H1 (cell line): ENCODE measurements at regions not wholly inside any gene's neighbourhood (a gene's known extent, or its start where the extent isn't known, plus 50 kb on each side); places are given as distances from the start of the nearest gene placed in this dataset.
A peak's percentile ranks its signal among the peaks of the same experiment; 100 is the strongest.

ENCODE experiments used
- CTCF ChIA-PET: fragments of 300-600 bp; sonication (Branson Sonifier 250); formaldehyde crosslinking; loops from one replicate; lab custom pipeline; 2021; ENCODE audit not compliant: partially characterized antibody; lab: Charles Lee
- POLR2A ChIA-PET: fragments of 300-600 bp; sonication (Branson Sonifier 250); formaldehyde crosslinking; loops from one replicate; lab custom pipeline; 2021; ENCODE audit warnings: inconsistent platforms; ENCODE audit not compliant: partially characterized antibody; lab: Charles Lee
- DNase-seq, 2 experiments: peaks; one replicate each; pipeline versions ENCODE4 v3.0.0 to v3.0.0-alpha.2; 2010 to 2022; ENCODE audit warnings: low spot score in 2 of 2, low read depth in 1 of 2, mixed read lengths in 1 of 2
- FAIRE-seq: peaks from 2 replicates; lab custom pipeline; 2011; peaks lifted over from hg19 to GRCh38; lab: Jason Lieb, UNC
- H2AFZ ChIP-seq: 2 replicates; pipeline ENCODE4 v1.8.1; 2012; ENCODE audit warnings: low read length, inconsistent platforms
- H2AK5ac ChIP-seq: 2 replicates; pipeline ENCODE4 v1.6.1; 2013; ENCODE audit warnings: low read depth, low read length
- H2BK120ac ChIP-seq: replicated peaks from 2 replicates; pipeline ENCODE3; 2013; ENCODE audit warnings: low read depth, low read length, inconsistent platforms
- H2BK12ac ChIP-seq: 2 replicates; pipeline ENCODE4 v1.6.1; 2013; ENCODE audit warnings: low read depth, low read length
- H2BK15ac ChIP-seq: 2 replicates; pipeline ENCODE4 v1.6.1; 2013; ENCODE audit warnings: low read length
- H2BK20ac ChIP-seq: 2 replicates; pipeline ENCODE4 v1.6.1; 2013; ENCODE audit warnings: low read length
- H2BK5ac ChIP-seq: 2 replicates; pipeline ENCODE4 v1.6.1; 2013; ENCODE audit warnings: low read depth, low read length
- H3K14ac ChIP-seq: 2 replicates; pipeline ENCODE4 v1.6.1; 2013; ENCODE audit warnings: inconsistent platforms; ENCODE audit not compliant: insufficient read length
- H3K18ac ChIP-seq: 2 replicates; pipeline ENCODE4 v1.6.1; 2013; ENCODE audit warnings: low read length; ENCODE audit errors: extremely low read depth
- H3K23ac ChIP-seq: 2 replicates; pipeline ENCODE4 v1.6.1; 2013; ENCODE audit warnings: inconsistent platforms; ENCODE audit not compliant: insufficient read length
- H3K23me2 ChIP-seq: 2 replicates; pipeline ENCODE4 v1.6.1; 2013; ENCODE audit warnings: low read depth, low read length
- H3K27ac ChIP-seq: 2 replicates; pipeline ENCODE4 v1.6.1; 2011; ENCODE audit warnings: low read depth, low read length, inconsistent platforms
- H3K27me3 ChIP-seq, 4 experiments: replicated peaks in 1 of 4; 1 replicate in 1 of 4; 2 replicates in 3 of 4; pipeline versions ENCODE4 v1.6.1 to v1.8.1; 2011 to 2013; ENCODE audit warnings: low read length in 3 of 4, mild to moderate bottlenecking in 3 of 4, inconsistent platforms in 2 of 4, mixed read lengths in 2 of 4, moderate library complexity in 1 of 4; ENCODE audit not compliant: control insufficient read depth in 3 of 4, insufficient read depth in 3 of 4; ENCODE audit errors: extremely low read depth in 1 of 4
- H3K36me3 ChIP-seq, 4 experiments: 2 replicates each; pipeline versions ENCODE4 v1.6.1 to v1.8.1; 2011 to 2013; ENCODE audit warnings: mild to moderate bottlenecking in 4 of 4, low read length in 3 of 4, moderate library complexity in 2 of 4, control low read depth in 1 of 4, inconsistent platforms in 1 of 4; ENCODE audit not compliant: insufficient read depth in 4 of 4, control insufficient read depth in 2 of 4
- H3K4ac ChIP-seq: replicated peaks from 2 replicates; pipeline ENCODE3; 2013; ENCODE audit warnings: low read length, low read depth, mixed read lengths, inconsistent platforms; ENCODE audit not compliant: insufficient read length
- H3K4me1 ChIP-seq, 4 experiments: replicated peaks in 1 of 4; 1 replicate in 1 of 4; 2 replicates in 3 of 4; pipeline versions ENCODE4 v1.6.1 to v1.8.1; 2011 to 2013; ENCODE audit warnings: low read length in 3 of 4, inconsistent platforms in 2 of 4, mixed read lengths in 1 of 4; ENCODE audit not compliant: insufficient read depth in 4 of 4, control insufficient read depth in 3 of 4
- H3K4me2 ChIP-seq, 2 experiments: 2 replicates each; pipeline versions ENCODE4 v1.6.1 to v1.8.1; 2011 to 2013; ENCODE audit warnings: low read depth in 2 of 2, low read length in 2 of 2, control low read depth in 1 of 2, inconsistent platforms in 1 of 2, mild to moderate bottlenecking in 1 of 2; ENCODE audit not compliant: insufficient read depth in 1 of 2
- H3K4me3 ChIP-seq, 4 experiments: fragments of 200-600, 300-600 bp in 1 of 4; sonication (generic), shearing (Covaris generic), sonication (Bioruptor Twin) in 1 of 4; 2 replicates each; pipeline versions ENCODE4 v1.5.1 to v1.8.1; 2011 to 2016; ENCODE audit warnings: low read length in 4 of 4, low read depth in 3 of 4, control low read depth in 2 of 4, inconsistent platforms in 2 of 4, mild to moderate bottlenecking in 2 of 4, mixed read lengths in 1 of 4, moderate library complexity in 1 of 4; ENCODE audit not compliant: insufficient read depth in 2 of 4; ENCODE audit errors: extremely low read depth in 1 of 4
- H3K56ac ChIP-seq: replicated peaks from 2 replicates; pipeline ENCODE3; 2013; ENCODE audit warnings: low read depth, mild to moderate bottlenecking, mixed read lengths, low read length, inconsistent platforms; ENCODE audit not compliant: insufficient read length
- H3K79me1 ChIP-seq: 2 replicates; pipeline ENCODE4 v1.6.1; 2013; ENCODE audit warnings: low read depth, low read length, control low read depth
- H3K79me2 ChIP-seq, 2 experiments: 2 replicates each; pipeline versions ENCODE4 v1.6.1 to v1.8.1; 2012 to 2013; ENCODE audit warnings: low read length in 2 of 2, mild to moderate bottlenecking in 2 of 2, inconsistent platforms in 1 of 2; ENCODE audit not compliant: insufficient read depth in 2 of 2, control insufficient read depth in 1 of 2
- H3K9ac ChIP-seq, 4 experiments: replicated peaks in 1 of 4; 1 replicate in 1 of 4; 2 replicates in 3 of 4; pipeline versions ENCODE4 v1.6.1 to v1.8.1; 2011 to 2013; ENCODE audit warnings: low read depth in 3 of 4, low read length in 3 of 4, control low read depth in 2 of 4, mild to moderate bottlenecking in 2 of 4, moderate library complexity in 2 of 4, inconsistent platforms in 1 of 4; ENCODE audit errors: extremely low read depth in 1 of 4
- H3K9me3 ChIP-seq, 2 experiments: 2 replicates each; pipeline versions ENCODE4 v1.6.1 to v1.8.1; 2012 to 2013; ENCODE audit warnings: mild to moderate bottlenecking in 2 of 2, moderate library complexity in 2 of 2, control low read depth in 1 of 2, inconsistent platforms in 1 of 2, low read depth in 1 of 2, low read length in 1 of 2, mixed read lengths in 1 of 2; ENCODE audit not compliant: insufficient read depth in 2 of 2
- H4K20me1 ChIP-seq, 2 experiments: replicated peaks in 1 of 2; 2 replicates each; pipeline versions ENCODE3 to v1.8.1; 2011 to 2013; ENCODE audit warnings: inconsistent platforms in 2 of 2, low read length in 2 of 2, mild to moderate bottlenecking in 1 of 2; ENCODE audit not compliant: insufficient read depth in 2 of 2, control insufficient read depth in 1 of 2
- H4K5ac ChIP-seq: 2 replicates; pipeline ENCODE4 v1.6.1; 2013; ENCODE audit warnings: low read length, low read depth, mixed read lengths, inconsistent platforms; ENCODE audit not compliant: insufficient read length
- H4K8ac ChIP-seq: 2 replicates; pipeline ENCODE4 v1.8.0; 2013; ENCODE audit warnings: mild to moderate bottlenecking, moderate library complexity, low read length, inconsistent platforms; ENCODE audit not compliant: insufficient read depth; ENCODE audit errors: extremely low read depth
- H4K91ac ChIP-seq: replicated peaks from 2 replicates; pipeline ENCODE3; 2013; ENCODE audit warnings: low read length, mixed read lengths, inconsistent platforms; ENCODE audit not compliant: insufficient read length
- GABPA ChIP-seq: IDR thresholded peaks from 2 replicates; pipeline ENCODE4 v1.6.1; 2011; ENCODE audit warnings: mild to moderate bottlenecking, low read length, moderate library complexity, borderline replicate concordance; ENCODE audit not compliant: insufficient read depth
- MAFK ChIP-seq: IDR thresholded peaks from 2 replicates; pipeline ENCODE4 v1.6.1; 2012; ENCODE audit warnings: low read depth, mild to moderate bottlenecking, improper control_type of control experiment, low read length
- WGBS, 2 experiments: shearing (Covaris generic) in 1 of 2; methylation state at CpG; one replicate each; pipeline versions ENCODE4 v1.1.6 to v1.1.7; 2013 to 2015; ENCODE audit warnings: low lambda C conversion rate in 2 of 2, mixed read lengths in 2 of 2, inconsistent platforms in 1 of 2, low coverage in 1 of 2, missing lambda C conversion rate in 1 of 2; ENCODE audit not compliant: insufficient replicate concordance in 2 of 2, insufficient coverage in 1 of 2, insufficient read length in 1 of 2; ENCODE audit errors: extremely low coverage in 1 of 2, missing lambda C conversion rate in 1 of 2; 5-methylcytosine and 5-hydroxymethylcytosine counted together

DNA sequence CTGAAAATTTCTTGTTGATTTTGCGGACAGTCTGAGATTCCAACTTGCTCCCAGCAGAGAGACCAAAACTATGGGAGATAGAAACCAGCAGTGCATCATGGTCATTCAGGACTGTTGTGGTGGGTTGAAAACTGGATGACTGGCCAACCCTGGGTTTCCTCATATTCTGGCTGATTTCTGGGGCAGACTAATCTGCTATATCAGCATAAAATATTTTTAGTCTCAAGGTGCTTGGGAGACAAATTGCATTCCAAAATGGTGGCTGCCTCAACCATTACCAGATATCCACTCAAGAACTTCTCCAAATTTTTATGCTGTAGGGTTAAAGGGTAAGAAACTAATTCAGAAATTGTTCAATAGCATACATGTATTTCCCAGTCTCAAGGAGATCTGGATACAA is 434.0 kb downstream of the BRINP3 start:
- no peak overlapping the region for H2BK15ac ChIP-seq
- H3K23ac ChIP-seq, result no peak overlapping the region
- no peaks in the 10 kb centered on the region for H4K20me1 ChIP-seq
- no peak overlapping the region for H3K4ac ChIP-seq
- ChIA-PET POLR2A (no interaction called here), CTCF (no interaction called here)
- no peak overlapping the region for H2BK20ac ChIP-seq
- H3K27ac ChIP-seq, result no peak overlapping the region
- no peak overlapping the region for H2BK12ac ChIP-seq
- WGBS, 2 experiments, result 95% methylated on average over 1 of the region's 1 CpG; no CpG with 5 or more reads in 1 of the 2 experiments
- peaks cover 0 to 2% (median 0%) of the 10 kb centered on the region in 4 experiments; a peak in 1 of 7 replicates for H3K4me1 ChIP-seq
- H4K5ac ChIP-seq, result no peak overlapping the region
- no peaks in the 10 kb centered on the region for H3K36me3 ChIP-seq
- no peak overlapping the region for H2AK5ac ChIP-seq
- no peak overlapping the region for H3K9ac ChIP-seq
- no peak overlapping the region for H3K18ac ChIP-seq
- no peaks in the 10 kb centered on the region for H3K27me3 ChIP-seq
- no peak for FAIRE-seq
- no peak overlapping the region for H3K4me2 ChIP-seq
- no peak overlapping the region for H3K14ac ChIP-seq
- H4K91ac ChIP-seq, result no peak overlapping the region
- H3K79me2 ChIP-seq, result no peaks in the 10 kb centered on the region
- no peak overlapping the region for H3K4me3 ChIP-seq
- no peak for DNase-seq
- H3K23me2 ChIP-seq, result no peaks in the 10 kb centered on the region
- H2AFZ ChIP-seq, result no peak overlapping the region
- no peaks in the 10 kb centered on the region for H3K9me3 ChIP-seq
- H4K8ac ChIP-seq, result no peak overlapping the region
- no peak overlapping the region for H3K56ac ChIP-seq
- no peak overlapping the region for H2BK5ac ChIP-seq
- no peak overlapping the region for H2BK120ac ChIP-seq
- TF ChIP-seq MAFK, result peak; percentile 43; the same call in 1 of the 2 replicates
- no peak for TF ChIP-seq GABPA
- H3K79me1 ChIP-seq, result no peaks in the 10 kb centered on the region
